SK-N-SH treated with all-trans-retinoic acid at 6 μM for 48 hours (cell line): ENCODE measurements at regions not wholly inside any gene's neighbourhood (a gene's known extent, or its start where the extent isn't known, plus 50 kb on each side); places are given as distances from the start of the nearest gene placed in this dataset.

Experiments
- CREB5 ChIP-seq: fragments of 250-450 bp; sonication (Bioruptor Pico); IDR thresholded peaks from 2 replicates; pipeline ENCODE4 v1.5.1; 2020; ENCODE audit warnings: low read depth, mild to moderate bottlenecking, moderate library complexity
- CSDC2 ChIP-seq: fragments of 250-450 bp; sonication (Bioruptor Pico); IDR thresholded peaks from 2 replicates; pipeline ENCODE4 v1.5.0; 2020; ENCODE audit warnings: mild to moderate bottlenecking, moderate library complexity
- ESRRG ChIP-seq: fragments of 250-450 bp; sonication (Bioruptor Pico); IDR thresholded peaks from 2 replicates; pipeline ENCODE4 v1.6.1; 2021; ENCODE audit warnings: mild to moderate bottlenecking
- OSR1 ChIP-seq: fragments of 250-450 bp; sonication (Bioruptor Pico); IDR thresholded peaks from 2 replicates; pipeline ENCODE4 v1.8.0; 2022; ENCODE audit warnings: moderate library complexity, mild to moderate bottlenecking, inconsistent platforms
- POU6F1 ChIP-seq: fragments of 250-450 bp; sonication (Bioruptor Pico); IDR thresholded peaks from 2 replicates; pipeline ENCODE4 v1.8.0; 2021; ENCODE audit warnings: low read depth, mild to moderate bottlenecking, moderate library complexity, borderline replicate concordance
- RARB ChIP-seq: fragments of 250-450 bp; sonication (Bioruptor Pico); IDR thresholded peaks from 2 replicates; pipeline ENCODE4 v1.8.0; 2021; ENCODE audit warnings: mild to moderate bottlenecking, moderate library complexity
- ZFP3 ChIP-seq: fragments of 250-450 bp; sonication (Bioruptor Pico); IDR thresholded peaks from 2 replicates; pipeline ENCODE4 v1.5.0; 2020; ENCODE audit warnings: mild to moderate bottlenecking, moderate library complexity
- ZFP30 ChIP-seq: fragments of 450-650 bp; formaldehyde crosslinking; IDR thresholded peaks from 2 replicates; pipeline ENCODE4 v1.5.0; 2022; ENCODE audit warnings: mild to moderate bottlenecking, moderate library complexity
- ZNF565 ChIP-seq: fragments of 450-650 bp; formaldehyde crosslinking; conservative IDR thresholded peaks from 2 replicates; pipeline ENCODE4 v1.5.0; 2020; ENCODE audit warnings: low read depth, mild to moderate bottlenecking, moderate library complexity
- ZNF8 ChIP-seq: fragments of 450-650 bp; formaldehyde crosslinking; IDR thresholded peaks from 2 replicates; pipeline ENCODE4 v1.5.0; 2020; ENCODE audit warnings: mild to moderate bottlenecking, moderate library complexity
- TF ChIP-seq, protein P1 (sequence below): fragments of 250-450 bp; sonication (Bioruptor Pico); IDR thresholded peaks from 2 replicates; pipeline ENCODE4 v1.5.0; 2020; ENCODE audit warnings: mild to moderate bottlenecking, moderate library complexity

DNA sequence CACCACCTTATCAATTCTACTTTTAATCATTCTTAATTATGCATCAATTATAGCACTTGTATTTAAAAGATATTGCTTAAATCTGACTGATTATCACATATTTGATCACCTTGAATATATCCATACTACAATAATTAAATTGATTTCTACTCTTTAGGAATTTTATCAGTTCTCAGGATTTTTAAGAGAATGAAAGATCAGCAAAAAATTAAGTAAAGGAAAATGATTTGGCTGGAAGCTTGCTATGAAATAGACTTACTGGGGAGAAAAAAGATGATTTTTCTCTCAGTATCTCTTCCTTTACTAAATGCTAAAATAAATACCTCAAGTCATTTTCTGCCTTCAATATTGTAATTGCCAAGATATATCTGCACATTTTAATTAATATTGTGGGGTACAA lies 848.6 kb downstream of the LTN1 start:
- no peak for TF ChIP-seq ZNF8 (CRISPR knock-in tag)
- no peak for TF ChIP-seq OSR1
- no peak for TF ChIP-seq CREB5
- TF ChIP-seq ESRRG, result no peak
- no peak for TF ChIP-seq ZFP30 (CRISPR knock-in tag)
- TF ChIP-seq ZFP3 (CRISPR knock-in tag), result no peak
- no peak for TF ChIP-seq POU6F1 (CRISPR knock-in tag)
- TF ChIP-seq, protein P1, sequence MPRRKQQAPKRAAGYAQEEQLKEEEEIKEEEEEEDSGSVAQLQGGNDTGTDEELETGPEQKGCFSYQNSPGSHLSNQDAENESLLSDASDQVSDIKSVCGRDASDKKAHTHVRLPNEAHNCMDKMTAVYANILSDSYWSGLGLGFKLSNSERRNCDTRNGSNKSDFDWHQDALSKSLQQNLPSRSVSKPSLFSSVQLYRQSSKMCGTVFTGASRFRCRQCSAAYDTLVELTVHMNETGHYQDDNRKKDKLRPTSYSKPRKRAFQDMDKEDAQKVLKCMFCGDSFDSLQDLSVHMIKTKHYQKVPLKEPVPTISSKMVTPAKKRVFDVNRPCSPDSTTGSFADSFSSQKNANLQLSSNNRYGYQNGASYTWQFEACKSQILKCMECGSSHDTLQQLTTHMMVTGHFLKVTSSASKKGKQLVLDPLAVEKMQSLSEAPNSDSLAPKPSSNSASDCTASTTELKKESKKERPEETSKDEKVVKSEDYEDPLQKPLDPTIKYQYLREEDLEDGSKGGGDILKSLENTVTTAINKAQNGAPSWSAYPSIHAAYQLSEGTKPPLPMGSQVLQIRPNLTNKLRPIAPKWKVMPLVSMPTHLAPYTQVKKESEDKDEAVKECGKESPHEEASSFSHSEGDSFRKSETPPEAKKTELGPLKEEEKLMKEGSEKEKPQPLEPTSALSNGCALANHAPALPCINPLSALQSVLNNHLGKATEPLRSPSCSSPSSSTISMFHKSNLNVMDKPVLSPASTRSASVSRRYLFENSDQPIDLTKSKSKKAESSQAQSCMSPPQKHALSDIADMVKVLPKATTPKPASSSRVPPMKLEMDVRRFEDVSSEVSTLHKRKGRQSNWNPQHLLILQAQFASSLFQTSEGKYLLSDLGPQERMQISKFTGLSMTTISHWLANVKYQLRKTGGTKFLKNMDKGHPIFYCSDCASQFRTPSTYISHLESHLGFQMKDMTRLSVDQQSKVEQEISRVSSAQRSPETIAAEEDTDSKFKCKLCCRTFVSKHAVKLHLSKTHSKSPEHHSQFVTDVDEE (CRISPR knock-in tag), result no peak
- no peak for TF ChIP-seq CSDC2 (CRISPR knock-in tag)
- no peak for TF ChIP-seq ZNF565
- no peak for TF ChIP-seq RARB (CRISPR knock-in tag)
